AML-193 (cell line): ENCODE measurements at regions not wholly inside any gene's neighbourhood (a gene's known extent, or its start where the extent isn't known, plus 50 kb on each side); places are given as distances from the start of the nearest gene placed in this dataset.

Source experiments
- DNase-seq, 2 experiments: peaks; one replicate each; lab custom pipeline; 2025; lab: John Stamatoyannopoulos, UW

GRCh38 chr5:133708331-133708850 is 96.0 kb upstream of the FSTL4 start:
- no peak for DNase-seq

- no peak for DNase-seq
Measured at GRCh38 chr5:133707629-133708028, 95.3 kb upstream of the FSTL4 start.

- DNase-seq: no peak
Measured at GRCh38 chr5:133706506-133707430, 94.4 kb upstream of the FSTL4 start.

GRCh38 chr5:133705331-133705730 is 93.0 kb upstream of the FSTL4 start:
- DNase-seq: no peak

- no peak for DNase-seq
Measured at GRCh38 chr5:133704411-133704810, 92.1 kb upstream of the FSTL4 start.

- no peak for DNase-seq
Measured at GRCh38 chr5:133703935-133704334, 91.6 kb upstream of the FSTL4 start.

GRCh38 chr5:133702791-133703770 is 90.7 kb upstream of the FSTL4 start:
- DNase-seq: no peak

GRCh38 chr5:133701871-133702270 is 89.5 kb upstream of the FSTL4 start:
- DNase-seq: no peak

GRCh38 chr5:133700251-133700650 is 87.9 kb upstream of the FSTL4 start:
- DNase-seq: no peak

GRCh38 chr5:133698646-133699526 is 86.5 kb upstream of the FSTL4 start:
- no peak for DNase-seq

GRCh38 chr5:133698259-133698554 is 85.9 kb upstream of the FSTL4 start:
- DNase-seq: no peak

GRCh38 chr5:133697536-133698258 is 85.4 kb upstream of the FSTL4 start:
- DNase-seq: no peak

- DNase-seq: no peak
Measured at GRCh38 chr5:133696782-133697507, 84.6 kb upstream of the FSTL4 start.

GRCh38 chr5:133696006-133696584 is 83.8 kb upstream of the FSTL4 start:
- DNase-seq: no peak

- no peak for DNase-seq
Measured at GRCh38 chr5:133694181-133694831, 82.0 kb upstream of the FSTL4 start.

- DNase-seq: no peak
Measured at GRCh38 chr5:133691448-133691847, 79.1 kb upstream of the FSTL4 start.

GRCh38 chr5:133690746-133691145 is 78.4 kb upstream of the FSTL4 start:
- DNase-seq: no peak

GRCh38 chr5:133688391-133688790 is 76.0 kb upstream of the FSTL4 start:
- DNase-seq: no peak
